ENCODE measurements at regions not wholly inside any gene's neighbourhood (a gene's known extent, or its start where the extent isn't known, plus 50 kb on each side); places are given as distances from the start of the nearest gene placed in this dataset.
"Not testable (repeated sequence)": the region's sequence is repeated elsewhere in the genome, so short reads cannot be mapped to it uniquely, and the experiment has no call there.

DNA sequence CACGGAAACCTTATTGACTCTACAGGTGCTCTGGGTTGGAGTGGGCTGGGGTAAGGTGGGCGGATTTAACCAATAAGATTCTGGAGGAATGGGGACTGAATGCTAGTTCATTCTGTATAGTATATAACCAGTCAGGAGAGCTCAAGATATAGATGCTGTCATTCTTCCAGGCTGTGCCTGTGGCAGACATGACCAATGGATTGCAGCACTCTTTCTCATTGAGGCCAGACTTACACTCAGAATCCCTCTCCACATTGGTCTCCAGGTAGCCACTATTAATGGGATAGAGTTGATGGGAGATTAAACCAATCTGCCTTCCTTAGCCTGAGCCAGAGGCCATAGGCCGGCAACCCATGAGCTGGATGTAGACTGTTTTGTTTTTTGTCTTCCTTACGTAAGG is 82.8 kb upstream of the MEF2A start:
- peaks cover 31% of the 10 kb centered on the region for H3K4me1 Mint-ChIP-seq
- POLR2A ChIA-PET = no interaction called here
- DNase-seq (no peak), ATAC-seq (ENCODE audit: low read depth) (no peak)
- H3K36me3 Mint-ChIP-seq = no peaks in the 10 kb centered on the region
- no peak overlapping the region for H3K27ac Mint-ChIP-seq
- no peaks in the 10 kb centered on the region for H3K9me3 Mint-ChIP-seq
- peaks cover 5% of the 10 kb centered on the region for H3K27me3 Mint-ChIP-seq
- no peak overlapping the region for H3K4me3 Mint-ChIP-seq

DNA sequence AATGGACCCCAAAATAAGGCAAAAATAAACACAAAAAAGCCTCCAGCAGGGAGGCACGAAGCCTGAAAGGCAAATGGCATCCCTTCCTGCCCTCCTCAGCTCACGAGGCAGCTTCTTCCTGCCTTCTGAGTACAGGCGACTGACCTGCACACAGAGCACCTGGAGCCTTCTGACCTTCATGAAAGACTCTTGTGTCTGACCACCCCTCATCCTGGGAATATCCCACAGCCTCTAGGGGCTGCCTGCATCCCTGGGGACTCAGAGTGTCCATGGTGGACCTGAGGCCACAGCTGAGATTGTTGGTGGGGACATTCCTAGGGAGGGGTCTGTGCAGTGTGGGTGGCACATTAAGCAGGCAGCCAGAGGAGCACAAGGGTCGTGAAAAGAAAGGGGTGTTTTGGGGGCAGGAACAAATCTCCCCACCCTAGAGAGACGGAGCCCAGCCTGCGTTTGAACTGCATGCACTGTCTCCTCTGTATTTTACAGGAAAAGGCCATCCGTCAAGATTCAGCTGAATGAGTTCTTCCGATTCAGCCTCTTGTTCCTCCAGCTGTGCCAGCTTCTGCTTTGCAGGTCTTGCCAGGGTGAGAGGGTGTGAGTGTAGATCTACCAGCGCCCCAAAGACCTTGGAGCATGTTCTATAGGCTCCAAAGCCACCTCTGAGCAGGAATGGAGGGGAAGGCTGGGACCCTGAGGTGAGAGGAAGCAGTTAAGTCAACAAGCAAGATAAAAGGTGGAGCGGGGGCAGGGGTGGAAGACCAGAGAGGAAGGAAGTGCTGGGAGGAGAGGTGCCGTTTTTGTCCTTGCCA is 80.4 kb upstream of the MEF2A start:
- Mint-ChIP-seq H3K27me3 (peaks cover 19% of the 10 kb centered on the region), H3K27ac (peak overlapping the region; percentile 81), H3K36me3 (peaks cover 2% of the 10 kb centered on the region), H3K9me3 (peaks cover 3% of the 10 kb centered on the region), H3K4me1 (peaks cover 27% of the 10 kb centered on the region), H3K4me3 (peak overlapping the region; percentile 50)
- ATAC-seq (ENCODE audit: low read depth) (peak; percentile 35), DNase-seq (no peak)
- POLR2A ChIA-PET = interaction anchor here (0.9 to 2.2 kb wide), 3 partner anchors 10 to 50 kb away, joined by 3 to 14 read pairs (median 3); no protein-coding TSS in a partner anchor

DNA sequence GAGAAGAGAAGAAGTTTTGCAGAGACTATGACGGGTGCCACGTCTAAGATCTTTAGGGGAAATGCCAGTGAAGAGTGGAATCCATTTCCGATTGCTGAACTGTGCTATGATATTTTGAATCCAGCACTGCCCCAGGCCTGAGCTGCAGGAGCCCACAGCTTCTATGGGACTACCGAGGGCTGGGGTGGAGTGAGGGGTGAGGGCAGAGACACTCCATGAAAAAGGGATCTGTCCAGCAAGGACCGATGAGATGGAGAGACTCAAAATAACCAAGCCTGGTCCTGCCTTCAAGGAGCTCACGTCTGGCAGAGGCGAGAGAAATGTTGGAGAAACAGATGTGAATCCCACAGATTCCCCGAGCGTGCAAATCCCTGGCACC is 79.8 kb upstream of the MEF2A start:
- Mint-ChIP-seq H3K9me3 (peaks cover 3% of the 10 kb centered on the region), H3K27ac (peak overlapping the region; percentile 81), H3K4me3 (peak overlapping the region; percentile 50), H3K36me3 (peaks cover 3% of the 10 kb centered on the region), H3K4me1 (peaks cover 27% of the 10 kb centered on the region), H3K27me3 (peaks cover 19% of the 10 kb centered on the region)
- ATAC-seq (ENCODE audit: low read depth) (peak; percentile 27), DNase-seq (no peak)
- POLR2A ChIA-PET = interaction anchor here (0.9 to 2.2 kb wide), 3 partner anchors 10 to 51 kb away, joined by 3 to 14 read pairs (median 9); no protein-coding TSS in a partner anchor

DNA sequence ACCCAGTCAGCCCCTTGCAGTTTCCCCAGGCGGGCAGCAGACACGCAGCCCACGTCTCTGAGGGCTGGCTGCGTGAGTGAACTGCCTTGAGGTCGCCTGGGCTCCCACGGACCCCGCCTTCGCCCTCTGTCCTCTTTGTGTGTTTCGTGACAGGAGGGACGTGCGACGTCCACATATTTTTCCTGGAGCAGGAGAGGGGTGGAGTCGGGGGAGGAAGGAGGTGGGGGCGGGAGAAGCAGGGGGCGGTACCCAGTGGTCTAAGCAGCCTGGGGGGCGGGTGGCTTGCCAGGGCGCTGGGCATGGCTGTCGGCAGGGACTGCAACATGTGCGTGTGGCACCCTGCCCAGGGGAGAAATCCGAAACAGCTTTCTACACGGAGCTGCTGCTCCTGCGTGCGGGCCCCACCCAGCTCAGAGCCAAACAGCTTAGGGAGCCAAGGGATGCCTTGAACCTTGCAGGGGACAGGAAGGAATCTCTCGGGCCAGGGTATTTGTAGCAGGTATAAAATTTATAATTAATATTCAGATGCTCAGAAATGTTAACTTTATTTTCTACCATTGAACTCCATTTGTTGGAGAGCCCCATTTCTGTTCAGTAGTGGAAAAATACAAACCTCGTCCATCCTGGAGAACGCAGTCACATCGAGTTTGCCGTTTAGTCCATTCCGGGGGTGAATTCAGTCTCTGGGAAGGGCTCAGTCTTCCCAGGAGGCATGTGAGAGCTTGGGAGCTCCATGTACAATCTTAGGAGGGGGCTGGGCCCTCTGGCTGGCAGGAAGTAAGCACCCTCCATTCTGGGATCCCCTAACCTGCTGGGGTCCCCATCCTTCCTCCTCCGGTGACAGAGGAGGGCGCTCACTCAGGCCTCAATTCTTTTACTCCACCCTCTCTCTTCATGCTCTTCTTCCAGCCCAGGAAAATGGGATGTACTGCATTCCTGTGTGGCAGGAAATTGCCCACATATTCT is 79.1 kb upstream of the MEF2A start:
- peaks cover 26% of the 10 kb centered on the region for H3K4me1 Mint-ChIP-seq
- H3K4me3 Mint-ChIP-seq = peak overlapping the region; percentile 50
- peak; percentile 61 for ATAC-seq (ENCODE audit: low read depth)
- H3K27ac Mint-ChIP-seq = no peak overlapping the region
- peaks cover 19% of the 10 kb centered on the region for H3K27me3 Mint-ChIP-seq
- H3K9me3 Mint-ChIP-seq = peaks cover 3% of the 10 kb centered on the region
- POLR2A ChIA-PET = interaction anchor here (1.6 kb wide), 1 partner anchor 9 kb away, joined by 9 read pairs; no protein-coding TSS in a partner anchor
- peaks cover 3% of the 10 kb centered on the region for H3K36me3 Mint-ChIP-seq
- DNase-seq = no peak

DNA sequence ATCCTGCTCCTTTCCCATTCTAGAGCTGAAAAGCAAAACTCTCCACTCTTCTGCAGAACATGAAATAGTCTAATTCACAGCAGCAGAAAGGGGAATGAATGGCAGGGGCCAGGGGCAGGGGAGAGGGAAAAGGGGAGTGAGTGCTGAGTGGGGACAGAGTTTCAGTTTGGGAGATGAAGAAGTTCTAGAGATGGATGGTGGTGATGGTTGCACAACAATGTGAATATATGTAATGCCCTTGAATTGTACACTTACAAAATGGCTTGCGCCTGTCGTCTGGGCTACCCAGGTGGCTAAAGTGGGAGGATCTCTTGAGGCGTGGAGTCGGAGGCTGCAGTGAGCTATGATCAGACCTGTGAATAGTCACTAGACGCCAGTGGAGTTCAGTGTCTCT is 78.5 kb upstream of the MEF2A start:
- H3K4me3 Mint-ChIP-seq = peak overlapping the region; percentile 50
- DNase-seq (no peak), ATAC-seq (ENCODE audit: low read depth) (no peak)
- peaks cover 23% of the 10 kb centered on the region for H3K4me1 Mint-ChIP-seq
- no peak overlapping the region for H3K27ac Mint-ChIP-seq
- peaks cover 4% of the 10 kb centered on the region for H3K36me3 Mint-ChIP-seq
- peaks cover 19% of the 10 kb centered on the region for H3K27me3 Mint-ChIP-seq
- POLR2A ChIA-PET = interaction anchor here (1.6 kb wide), 1 partner anchor 8 kb away, joined by 9 read pairs; no protein-coding TSS in a partner anchor
- H3K9me3 Mint-ChIP-seq = peaks cover 3% of the 10 kb centered on the region

DNA sequence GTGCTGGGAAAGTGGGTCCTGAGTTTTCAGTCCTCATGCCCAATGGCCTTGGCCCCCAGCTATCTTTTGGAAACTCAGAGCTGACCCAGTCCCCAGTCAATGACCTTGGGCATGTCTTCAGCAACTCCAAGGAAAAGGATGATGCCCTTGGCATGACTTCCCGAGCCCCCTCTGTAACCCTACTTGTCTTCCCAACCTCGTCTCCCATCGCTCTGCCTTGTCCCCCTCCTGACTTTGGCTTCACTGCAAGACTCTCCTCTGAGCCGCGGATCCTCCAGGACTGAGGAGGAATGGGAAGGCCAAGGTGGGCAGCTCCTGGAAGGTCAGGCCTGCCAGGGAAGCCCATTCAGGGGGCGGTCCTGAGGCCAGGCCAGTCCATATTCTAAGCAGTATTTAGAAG is 73.5 kb upstream of the MEF2A start:
- peaks cover 14% of the 10 kb centered on the region for H3K27me3 Mint-ChIP-seq
- no peak overlapping the region for H3K27ac Mint-ChIP-seq
- POLR2A ChIA-PET = no interaction called here
- peaks cover 3% of the 10 kb centered on the region for H3K9me3 Mint-ChIP-seq
- H3K4me3 Mint-ChIP-seq = no peak overlapping the region
- DNase-seq (no peak), ATAC-seq (ENCODE audit: low read depth) (no peak)
- peaks cover 26% of the 10 kb centered on the region for H3K4me1 Mint-ChIP-seq
- peaks cover 5% of the 10 kb centered on the region for H3K36me3 Mint-ChIP-seq

DNA sequence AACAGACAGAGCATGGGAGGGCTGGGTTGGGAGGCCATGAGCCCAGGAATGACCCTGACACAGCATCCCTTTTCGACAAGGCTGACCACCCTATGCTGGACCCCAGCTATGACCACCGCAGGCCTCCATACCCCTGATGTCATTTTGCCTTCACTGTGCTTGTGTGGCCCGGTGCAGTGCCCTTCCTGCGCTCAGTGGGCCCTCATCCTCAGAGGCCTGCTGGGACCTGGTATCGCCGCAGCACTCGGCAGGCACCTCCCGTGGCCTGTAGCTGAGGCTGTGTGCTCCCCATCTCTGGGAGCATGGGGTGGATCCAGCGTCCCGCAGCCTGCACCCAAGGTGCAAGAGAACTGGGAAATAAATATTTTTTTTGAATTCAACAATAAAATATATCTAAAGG is 73.1 kb upstream of the MEF2A start:
- no peak for ATAC-seq (ENCODE audit: low read depth)
- H3K36me3 Mint-ChIP-seq = peaks cover 7% of the 10 kb centered on the region
- POLR2A ChIA-PET = no interaction called here
- no peak overlapping the region for H3K27ac Mint-ChIP-seq
- no peak overlapping the region for H3K4me3 Mint-ChIP-seq
- H3K9me3 Mint-ChIP-seq = peaks cover 4% of the 10 kb centered on the region
- DNase-seq = no peak
- peaks cover 14% of the 10 kb centered on the region for H3K27me3 Mint-ChIP-seq
- peaks cover 25% of the 10 kb centered on the region for H3K4me1 Mint-ChIP-seq

DNA sequence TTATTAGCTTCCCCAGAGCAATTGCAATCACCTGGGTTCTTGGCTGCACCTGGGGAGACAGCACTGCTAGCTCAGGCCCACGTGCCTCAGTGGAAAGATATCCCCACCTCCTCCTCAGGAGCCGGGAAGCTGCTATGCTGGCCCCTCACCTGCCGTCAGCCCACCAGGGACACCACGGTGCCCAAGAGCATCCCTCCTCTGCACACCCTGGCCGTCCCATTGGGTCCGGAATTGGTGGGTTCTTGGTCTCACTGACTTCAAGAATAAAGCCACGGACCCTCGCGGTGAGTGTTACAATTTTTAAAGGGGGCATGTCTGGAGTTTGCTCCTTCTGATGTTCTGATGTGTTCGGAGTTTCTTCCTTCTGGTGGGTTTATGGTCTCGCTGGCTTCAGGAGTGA is 72.3 kb upstream of the MEF2A start:
- ATAC-seq (ENCODE audit: low read depth) = no peak
- peak overlapping the region; percentile 57 for H3K27ac Mint-ChIP-seq
- DNase-seq = no peak
- POLR2A ChIA-PET = interaction anchor here (1.3 kb wide), 1 partner anchor 16 kb away, joined by 5 read pairs; no protein-coding TSS in a partner anchor
- peaks cover 29% of the 10 kb centered on the region for H3K4me1 Mint-ChIP-seq
- peaks cover 13% of the 10 kb centered on the region for H3K27me3 Mint-ChIP-seq
- no peak overlapping the region for H3K4me3 Mint-ChIP-seq
- H3K9me3 Mint-ChIP-seq = peaks cover 4% of the 10 kb centered on the region
- H3K36me3 Mint-ChIP-seq = peaks cover 12% of the 10 kb centered on the region

DNA sequence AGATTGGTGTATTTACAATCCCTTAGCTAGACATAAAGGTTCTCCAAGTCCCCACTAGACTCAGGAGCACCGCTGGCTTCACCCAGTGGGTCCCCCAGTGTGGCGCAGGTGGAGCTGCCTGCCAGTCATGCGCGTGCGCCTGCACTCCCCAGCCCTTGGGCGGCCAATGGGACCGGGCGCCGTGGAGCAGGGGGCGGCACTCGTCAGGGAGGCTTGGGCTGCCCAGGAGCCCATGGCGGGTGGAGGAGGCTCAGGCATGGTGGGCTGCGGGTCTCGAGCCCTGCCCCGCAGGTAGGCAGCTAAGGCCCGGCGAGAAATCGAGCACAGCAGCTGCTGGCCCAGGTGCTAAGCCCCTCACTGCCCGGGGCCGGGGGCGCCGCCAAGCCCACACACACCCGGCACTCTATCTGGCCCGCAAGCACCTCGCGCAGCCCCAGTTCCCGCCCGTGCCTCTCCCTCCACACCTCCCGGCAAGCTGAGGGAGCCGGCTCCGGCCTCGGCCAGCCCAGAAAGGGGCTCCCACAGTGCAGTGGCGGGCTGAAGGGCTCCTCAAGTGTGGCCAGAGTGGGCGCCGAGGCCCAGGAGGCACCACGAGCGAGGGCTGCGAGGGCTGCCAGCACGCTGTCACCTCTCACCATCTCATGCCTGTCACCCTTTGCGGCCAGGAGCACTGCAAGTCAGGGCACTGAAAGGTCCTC is 71.1 kb upstream of the MEF2A start:
- not testable (repeated sequence) for ATAC-seq (ENCODE audit: low read depth); H3K4me3 Mint-ChIP-seq; DNase-seq; H3K27me3 Mint-ChIP-seq; H3K9me3 Mint-ChIP-seq
- Mint-ChIP-seq H3K4me1 (peaks cover 29% of the 10 kb centered on the region), H3K27ac (peak overlapping the region; percentile 96), H3K36me3 (peaks cover 17% of the 10 kb centered on the region)
- POLR2A ChIA-PET = interaction anchor here (1.1 to 1.9 kb wide), 3 partner anchors 17 to 72 kb away, joined by 4 to 9 read pairs (median 5); partner anchors contain the start of gene MEF2A

DNA sequence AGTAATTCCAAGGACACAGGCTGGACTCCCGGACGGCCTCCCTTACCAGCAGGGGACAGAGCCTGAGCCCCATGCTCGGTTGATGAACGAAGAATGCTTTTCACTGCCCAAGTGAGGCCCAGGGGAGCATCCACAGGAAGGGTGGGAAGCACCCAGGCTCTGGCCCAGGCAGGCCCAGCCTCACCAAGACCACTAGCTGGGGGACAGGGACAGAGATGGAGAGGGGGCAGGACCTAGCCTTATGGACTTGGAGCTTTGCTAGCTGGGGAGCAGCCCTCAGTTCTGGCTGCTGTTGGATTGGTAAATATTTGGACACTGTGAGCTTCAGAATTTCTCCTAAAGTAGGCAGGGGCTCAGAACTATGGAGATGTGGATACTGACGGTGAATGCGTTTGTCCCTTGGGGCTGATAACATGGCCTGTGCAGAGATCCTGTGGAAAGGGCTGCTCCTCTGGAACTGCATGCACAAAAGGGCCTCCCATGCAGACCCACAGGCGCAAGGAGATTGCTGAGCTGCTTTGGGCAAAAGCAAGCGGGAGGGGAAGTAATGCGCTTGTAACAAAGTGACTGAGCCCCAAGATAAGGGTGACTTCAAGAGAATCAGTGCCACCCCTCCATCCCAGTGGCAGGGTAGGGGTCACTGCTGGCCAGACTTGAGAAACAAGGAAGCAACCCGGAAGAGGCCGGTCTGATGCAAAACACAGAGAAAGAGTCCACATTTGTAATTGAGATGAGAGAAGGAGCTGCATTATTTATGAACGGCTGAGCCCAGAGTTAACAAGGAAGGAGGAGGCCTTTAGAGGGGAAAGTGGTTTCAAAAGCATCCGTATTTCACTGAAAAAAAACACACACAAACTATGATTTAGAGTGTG is 70.1 kb upstream of the MEF2A start:
- Mint-ChIP-seq H3K36me3 (peaks cover 15% of the 10 kb centered on the region), H3K9me3 (peaks cover 4% of the 10 kb centered on the region), H3K27ac (peak overlapping the region; percentile 96), H3K4me3 (peak overlapping the region; percentile 80), H3K4me1 (peaks cover 32% of the 10 kb centered on the region), H3K27me3 (no peaks in the 10 kb centered on the region)
- ATAC-seq (ENCODE audit: low read depth) = peak; percentile 89
- DNase-seq = peak; percentile 60
- POLR2A ChIA-PET = interaction anchor here (1.0 to 1.9 kb wide), 9 partner anchors 8 to 71 kb away, joined by 4 to 14 read pairs (median 6); partner anchors contain the start of gene MEF2A

DNA sequence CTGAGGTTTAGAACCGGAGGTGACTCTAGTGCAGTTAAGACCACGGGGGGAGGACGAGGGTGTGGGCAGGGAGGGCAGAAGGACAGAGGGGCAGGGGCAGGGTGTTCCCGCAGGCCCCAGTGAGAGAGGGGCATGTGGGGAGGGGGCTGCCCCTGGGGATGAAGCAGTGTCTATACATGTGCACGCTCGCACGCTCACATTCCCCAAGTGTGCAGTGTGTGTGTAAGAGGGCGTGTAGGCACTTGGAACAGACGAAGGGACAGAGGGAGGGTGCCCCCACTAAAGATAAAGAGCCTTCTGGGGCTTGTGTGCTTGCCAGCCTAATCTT is 69.5 kb upstream of the MEF2A start:
- DNase-seq (no peak), ATAC-seq (ENCODE audit: low read depth) (no peak)
- Mint-ChIP-seq H3K27me3 (no peaks in the 10 kb centered on the region), H3K4me1 (peaks cover 37% of the 10 kb centered on the region), H3K9me3 (peaks cover 4% of the 10 kb centered on the region), H3K4me3 (peak overlapping the region; percentile 80), H3K36me3 (peaks cover 14% of the 10 kb centered on the region), H3K27ac (peak overlapping the region; percentile 96)
- POLR2A ChIA-PET = interaction anchor here (1.1 to 1.9 kb wide), 7 partner anchors 8 to 71 kb away, joined by 4 to 14 read pairs (median 7); partner anchors contain the start of gene MEF2A

DNA sequence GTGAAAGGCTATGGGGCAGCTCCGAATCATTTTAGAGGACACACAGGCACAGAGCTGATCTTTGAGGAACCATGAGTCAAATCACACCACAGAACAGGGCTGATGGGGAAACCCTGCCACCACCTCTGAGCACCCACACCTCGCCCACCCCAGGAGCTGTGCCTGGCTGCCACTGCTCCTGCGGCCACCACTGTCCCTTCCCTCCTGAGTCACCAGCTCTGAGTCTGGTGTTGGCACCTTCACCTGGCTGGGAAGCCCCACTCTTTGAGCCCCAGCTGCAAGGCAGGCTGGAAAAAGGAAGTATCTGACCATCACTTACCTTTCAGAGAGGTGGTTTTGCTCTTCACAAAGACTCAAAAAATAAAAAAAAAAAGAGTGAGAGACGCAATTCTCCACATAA is 63.6 kb upstream of the MEF2A start:
- no peak for ATAC-seq (ENCODE audit: low read depth)
- POLR2A ChIA-PET = no interaction called here
- Mint-ChIP-seq H3K36me3 (peaks cover 12% of the 10 kb centered on the region), H3K27ac (peak overlapping the region; percentile 50), H3K4me1 (peaks cover 54% of the 10 kb centered on the region), H3K27me3 (no peaks in the 10 kb centered on the region), H3K9me3 (peaks cover 4% of the 10 kb centered on the region), H3K4me3 (no peak overlapping the region)
- DNase-seq = no peak
